ENCODE measurements at regions not wholly inside any gene's neighbourhood (a gene's known extent, or its start where the extent isn't known, plus 50 kb on each side); places are given as distances from the start of the nearest gene placed in this dataset.

GRCh38 chr17:33526717-33527116 lies 233.6 kb upstream of the ASIC2 start:
- no peak for TF ChIP-seq CTCF (conservative IDR thresholded peaks at IDR 0.05; ENCODE audit: low read depth, low read length)
- no peak for TF ChIP-seq EZH2 (IDR thresholded peaks at IDR 0.05; ENCODE audit: borderline replicate concordance, low read depth, low read length, poor library complexity, severe bottlenecking)
